ENCODE measurements at regions not wholly inside any gene's neighbourhood (a gene's known extent, or its start where the extent isn't known, plus 50 kb on each side); places are given as distances from the start of the nearest gene placed in this dataset.

DNA sequence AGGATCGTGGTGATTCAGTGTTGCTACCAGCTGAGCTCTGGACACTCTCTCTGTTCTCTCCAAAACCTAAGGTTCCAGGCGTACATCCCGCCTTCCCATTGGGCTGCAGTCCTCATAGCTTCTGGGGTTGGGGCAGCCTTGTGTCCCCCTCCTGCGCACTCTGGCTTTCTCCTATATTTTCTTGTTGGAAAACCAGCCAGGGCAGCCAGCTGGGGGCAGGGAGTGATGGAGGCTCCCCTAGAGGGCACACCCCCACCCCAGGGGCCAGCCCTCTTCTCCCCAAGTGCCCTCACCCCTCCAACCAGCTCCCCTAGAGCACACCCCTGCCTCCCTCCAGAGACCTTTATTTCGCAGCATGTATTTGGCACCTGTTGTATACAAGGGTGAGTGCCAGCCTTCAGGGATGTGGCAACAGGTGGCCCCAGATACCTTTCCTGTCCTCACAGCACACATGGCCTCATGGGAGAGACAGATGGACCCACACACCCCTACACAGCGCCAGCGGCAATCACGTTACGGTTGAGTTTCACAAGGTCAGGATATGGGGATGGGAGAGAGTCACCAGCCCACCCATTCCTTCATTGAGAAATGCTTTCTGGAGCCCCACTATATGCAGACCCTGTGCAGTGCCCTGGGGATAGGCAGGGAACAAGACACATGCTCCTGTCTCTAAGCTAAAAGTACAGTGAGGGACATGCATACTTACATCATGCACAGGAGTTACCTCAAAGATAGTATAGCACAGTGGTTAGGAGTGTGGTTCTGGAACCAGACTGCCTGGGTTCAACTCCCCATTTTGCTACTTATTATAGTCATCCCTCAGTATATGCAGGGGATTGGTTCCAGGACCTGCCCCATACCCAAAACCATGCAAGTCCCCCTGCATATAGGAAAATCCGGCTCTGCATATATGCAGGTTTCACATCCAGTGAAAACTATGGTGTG is 141.1 kb downstream of the PHETA1 start:
- no peak overlapping the region for H3K9ac ChIP-seq (ENCODE audit: low read length)
- ATAC-seq (peak; percentile 34; the same call in 1 of the 2 replicates), DNase-seq (ENCODE audit: low read depth, low spot score) (no peak)
- ChIA-PET CTCF (no interaction called here), POLR2A (no interaction called here), RAD21 (ENCODE audit: low non-redundant PET in 1 of 2, low total read pairs in 2 of 2, uncharacterized antibody in 2 of 2, unreplicated experiment in 2 of 2) (no interaction called here)
- H3K36me3 ChIP-seq (ENCODE audit: control insufficient read depth in 1 of 2, insufficient read depth in 2 of 2, low read length in 2 of 2), result no peaks in the 10 kb centered on the region
- no TSS peak for BruUV-seq (replicated peaks)
- H3K27ac ChIP-seq (ENCODE audit: low read depth, low read length), result no peak overlapping the region
- H2AFZ ChIP-seq (ENCODE audit: low read depth, low read length, poor library complexity, severe bottlenecking), result no peak overlapping the region
- H3K4me3 ChIP-seq (replicated peaks in 1 of 2; ENCODE audit: low read depth in 1 of 2, low read length in 2 of 2), result no peak overlapping the region
- H3K4me1 ChIP-seq (ENCODE audit: control insufficient read depth in 1 of 2, insufficient read depth in 2 of 2, low read length in 2 of 2), result no peaks in the 10 kb centered on the region
- H3K79me2 ChIP-seq (ENCODE audit: insufficient read depth, low read length), result no peaks in the 10 kb centered on the region
- H3K27me3 ChIP-seq (ENCODE audit: insufficient read depth, low read length), result peaks cover 5% of the 10 kb centered on the region
- H3K9me3 ChIP-seq (ENCODE audit: control insufficient read depth in 1 of 2, insufficient read depth in 1 of 2, low read depth in 1 of 2, low read length in 2 of 2), result no peaks in the 10 kb centered on the region
- intact Hi-C loops (cut with micrococcal nuclease), result no loop called here
- no peak overlapping the region for H3K4me2 ChIP-seq (ENCODE audit: low read length)
- no peaks in the 10 kb centered on the region for H4K20me1 ChIP-seq (ENCODE audit: insufficient read depth)
- TF ChIP-seq SP1 (IDR thresholded peaks at IDR 0.05; ENCODE audit: low read depth) (no peak), FOSL1 (IDR thresholded peaks at IDR 0.05; ENCODE audit: low read depth) (no peak), YY1 (IDR thresholded peaks at IDR 0.05; ENCODE audit: extremely low read depth, insufficient replicate concordance, low read depth, low read length) (no peak), SRF (IDR thresholded peaks at IDR 0.05; ENCODE audit: low read depth) (no peak), POLR2A (IDR thresholded peaks at IDR 0.05; ENCODE audit: borderline replicate concordance, extremely low read depth, insufficient read depth, insufficient read length) (no peak), TCF7L2 (IDR thresholded peaks at IDR 0.05; ENCODE audit: borderline replicate concordance, extremely low read depth, insufficient read depth, insufficient read length) (no peak), ZNF274 (IDR thresholded peaks at IDR 0.05; ENCODE audit: low read depth, low read length) (no peak), JUND (IDR thresholded peaks at IDR 0.05) (no peak), ZFX (IDR thresholded peaks at IDR 0.05) (no peak), EZH2phosphoT487 (IDR thresholded peaks at IDR 0.05; ENCODE audit: borderline replicate concordance) (no peak), SIN3A (IDR thresholded peaks at IDR 0.05; ENCODE audit: low read depth) (no peak), POLR2AphosphoS5 (IDR thresholded peaks at IDR 0.05; ENCODE audit: low read depth, low read length) (no peak), CBX3 (IDR thresholded peaks at IDR 0.05; ENCODE audit: low read depth) (no peak)
- TF ChIP-seq, protein P1, sequence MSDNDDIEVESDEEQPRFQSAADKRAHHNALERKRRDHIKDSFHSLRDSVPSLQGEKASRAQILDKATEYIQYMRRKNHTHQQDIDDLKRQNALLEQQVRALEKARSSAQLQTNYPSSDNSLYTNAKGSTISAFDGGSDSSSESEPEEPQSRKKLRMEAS (IDR thresholded peaks at IDR 0.05), result no peak
- TF ChIP-seq, protein P2, sequence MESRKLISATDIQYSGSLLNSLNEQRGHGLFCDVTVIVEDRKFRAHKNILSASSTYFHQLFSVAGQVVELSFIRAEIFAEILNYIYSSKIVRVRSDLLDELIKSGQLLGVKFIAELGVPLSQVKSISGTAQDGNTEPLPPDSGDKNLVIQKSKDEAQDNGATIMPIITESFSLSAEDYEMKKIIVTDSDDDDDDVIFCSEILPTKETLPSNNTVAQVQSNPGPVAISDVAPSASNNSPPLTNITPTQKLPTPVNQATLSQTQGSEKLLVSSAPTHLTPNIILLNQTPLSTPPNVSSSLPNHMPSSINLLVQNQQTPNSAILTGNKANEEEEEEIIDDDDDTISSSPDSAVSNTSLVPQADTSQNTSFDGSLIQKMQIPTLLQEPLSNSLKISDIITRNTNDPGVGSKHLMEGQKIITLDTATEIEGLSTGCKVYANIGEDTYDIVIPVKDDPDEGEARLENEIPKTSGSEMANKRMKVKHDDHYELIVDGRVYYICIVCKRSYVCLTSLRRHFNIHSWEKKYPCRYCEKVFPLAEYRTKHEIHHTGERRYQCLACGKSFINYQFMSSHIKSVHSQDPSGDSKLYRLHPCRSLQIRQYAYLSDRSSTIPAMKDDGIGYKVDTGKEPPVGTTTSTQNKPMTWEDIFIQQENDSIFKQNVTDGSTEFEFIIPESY (IDR thresholded peaks at IDR 0.05; ENCODE audit: extremely low read depth, insufficient replicate concordance, low read length), result no peak
- TF ChIP-seq, protein P3, sequence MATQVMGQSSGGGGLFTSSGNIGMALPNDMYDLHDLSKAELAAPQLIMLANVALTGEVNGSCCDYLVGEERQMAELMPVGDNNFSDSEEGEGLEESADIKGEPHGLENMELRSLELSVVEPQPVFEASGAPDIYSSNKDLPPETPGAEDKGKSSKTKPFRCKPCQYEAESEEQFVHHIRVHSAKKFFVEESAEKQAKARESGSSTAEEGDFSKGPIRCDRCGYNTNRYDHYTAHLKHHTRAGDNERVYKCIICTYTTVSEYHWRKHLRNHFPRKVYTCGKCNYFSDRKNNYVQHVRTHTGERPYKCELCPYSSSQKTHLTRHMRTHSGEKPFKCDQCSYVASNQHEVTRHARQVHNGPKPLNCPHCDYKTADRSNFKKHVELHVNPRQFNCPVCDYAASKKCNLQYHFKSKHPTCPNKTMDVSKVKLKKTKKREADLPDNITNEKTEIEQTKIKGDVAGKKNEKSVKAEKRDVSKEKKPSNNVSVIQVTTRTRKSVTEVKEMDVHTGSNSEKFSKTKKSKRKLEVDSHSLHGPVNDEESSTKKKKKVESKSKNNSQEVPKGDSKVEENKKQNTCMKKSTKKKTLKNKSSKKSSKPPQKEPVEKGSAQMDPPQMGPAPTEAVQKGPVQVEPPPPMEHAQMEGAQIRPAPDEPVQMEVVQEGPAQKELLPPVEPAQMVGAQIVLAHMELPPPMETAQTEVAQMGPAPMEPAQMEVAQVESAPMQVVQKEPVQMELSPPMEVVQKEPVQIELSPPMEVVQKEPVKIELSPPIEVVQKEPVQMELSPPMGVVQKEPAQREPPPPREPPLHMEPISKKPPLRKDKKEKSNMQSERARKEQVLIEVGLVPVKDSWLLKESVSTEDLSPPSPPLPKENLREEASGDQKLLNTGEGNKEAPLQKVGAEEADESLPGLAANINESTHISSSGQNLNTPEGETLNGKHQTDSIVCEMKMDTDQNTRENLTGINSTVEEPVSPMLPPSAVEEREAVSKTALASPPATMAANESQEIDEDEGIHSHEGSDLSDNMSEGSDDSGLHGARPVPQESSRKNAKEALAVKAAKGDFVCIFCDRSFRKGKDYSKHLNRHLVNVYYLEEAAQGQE (IDR thresholded peaks at IDR 0.05; ENCODE audit: low read depth), result no peak
- no peaks in the 10 kb centered on the region for H3K9me2 ChIP-seq (ENCODE audit: insufficient read depth)
